ENCODE measurements at regions not wholly inside any gene's neighbourhood (a gene's known extent, or its start where the extent isn't known, plus 50 kb on each side); places are given as distances from the start of the nearest gene placed in this dataset.

GRCh38 chr10:42519079-42519478, 119.3 kb downstream of the ZNF33B start:
- Histone ChIP-seq H3K4me3 (ENCODE audit: low read length) (no peak overlapping the region), H3K9me3 (ENCODE audit: control insufficient read depth, insufficient read depth, low read length) (peaks cover 55% of the 10 kb centered on the region), H4K20me1 (ENCODE audit: control insufficient read depth, insufficient read depth, low read depth, low read length) (no peaks in the 10 kb centered on the region), H3K9me2 (replicated peaks; ENCODE audit: control insufficient read depth, low read length) (no peaks in the 10 kb centered on the region), H3K36me3 (ENCODE audit: control insufficient read depth, low read length) (peaks cover 51% of the 10 kb centered on the region), H3K79me2 (ENCODE audit: control insufficient read depth, low read length) (no peaks in the 10 kb centered on the region), H3F3A (ENCODE audit: control insufficient read depth, insufficient read depth) (no peaks in the 10 kb centered on the region), H3K4me1 (ENCODE audit: control insufficient read depth, low read length) (no peaks in the 10 kb centered on the region), H3K4me2 (ENCODE audit: low read length) (no peak overlapping the region), H3K27me3 (ENCODE audit: control insufficient read depth, low read length) (no peaks in the 10 kb centered on the region), H3K27ac (ENCODE audit: low read depth, low read length) (no peak overlapping the region)
- TF ChIP-seq EZH2phosphoT487 (IDR thresholded peaks at IDR 0.05; ENCODE audit: borderline replicate concordance, low read length) (no peak), CTCF (IDR thresholded peaks at IDR 0.05; ENCODE audit: low read depth, low read length, poor library complexity, severe bottlenecking) (no peak)

GRCh38 chr10:42513921-42514320, 124.4 kb downstream of the ZNF33B start:
- Histone ChIP-seq H3K27me3 (ENCODE audit: control insufficient read depth, low read length) (no peaks in the 10 kb centered on the region), H3K27ac (ENCODE audit: low read depth, low read length) (no peak overlapping the region), H4K20me1 (ENCODE audit: control insufficient read depth, insufficient read depth, low read depth, low read length) (no peaks in the 10 kb centered on the region), H3K4me3 (ENCODE audit: low read length) (no peak overlapping the region), H3F3A (ENCODE audit: control insufficient read depth, insufficient read depth) (no peaks in the 10 kb centered on the region), H3K4me2 (ENCODE audit: low read length) (no peak overlapping the region), H3K4me1 (ENCODE audit: control insufficient read depth, low read length) (no peaks in the 10 kb centered on the region), H3K9me2 (replicated peaks; ENCODE audit: control insufficient read depth, low read length) (no peaks in the 10 kb centered on the region), H3K79me2 (ENCODE audit: control insufficient read depth, low read length) (no peaks in the 10 kb centered on the region), H3K9me3 (ENCODE audit: control insufficient read depth, insufficient read depth, low read length) (peaks cover 26% of the 10 kb centered on the region), H3K36me3 (ENCODE audit: control insufficient read depth, low read length) (0 out of 2 replicates have a peak, but pooled peaks cover 2% of the 10 kb centered on the region)
- TF ChIP-seq EZH2phosphoT487 (IDR thresholded peaks at IDR 0.05; ENCODE audit: borderline replicate concordance, low read length): no peak
- no peak for TF ChIP-seq CTCF (IDR thresholded peaks at IDR 0.05; ENCODE audit: low read depth, low read length, poor library complexity, severe bottlenecking)

GRCh38 chr10:42491801-42492200, 146.6 kb downstream of the ZNF33B start:
- no peaks in the 10 kb centered on the region for H3K36me3 ChIP-seq (ENCODE audit: control insufficient read depth, low read length)
- H3K4me3 ChIP-seq (ENCODE audit: low read length): no peak overlapping the region
- H3K9me3 ChIP-seq (ENCODE audit: control insufficient read depth, insufficient read depth, low read length): no peaks in the 10 kb centered on the region
- no peaks in the 10 kb centered on the region for H3K4me1 ChIP-seq (ENCODE audit: control insufficient read depth, low read length)
- H3K27me3 ChIP-seq (ENCODE audit: control insufficient read depth, low read length): no peaks in the 10 kb centered on the region
- H3K79me2 ChIP-seq (ENCODE audit: control insufficient read depth, low read length): no peaks in the 10 kb centered on the region
- no peak overlapping the region for H3K4me2 ChIP-seq (ENCODE audit: low read length)
- TF ChIP-seq EZH2phosphoT487 (IDR thresholded peaks at IDR 0.05; ENCODE audit: borderline replicate concordance, low read length): no peak
- TF ChIP-seq CTCF (IDR thresholded peaks at IDR 0.05; ENCODE audit: low read depth, low read length, poor library complexity, severe bottlenecking): no peak
- H3K27ac ChIP-seq (ENCODE audit: low read depth, low read length): no peak overlapping the region
- no peaks in the 10 kb centered on the region for H3K9me2 ChIP-seq (replicated peaks; ENCODE audit: control insufficient read depth, low read length)
- no peaks in the 10 kb centered on the region for H3F3A ChIP-seq (ENCODE audit: control insufficient read depth, insufficient read depth)
- H4K20me1 ChIP-seq (ENCODE audit: control insufficient read depth, insufficient read depth, low read depth, low read length): no peaks in the 10 kb centered on the region
